M059J (cell line): ENCODE measurements at regions not wholly inside any gene's neighbourhood (a gene's known extent, or its start where the extent isn't known, plus 50 kb on each side); places are given as distances from the start of the nearest gene placed in this dataset.

ENCODE experiments used
- DNase-seq: peaks from one replicate; pipeline ENCODE4 v3.0.0-alpha.2; 2012; ENCODE audit warnings: low read depth

DNA sequence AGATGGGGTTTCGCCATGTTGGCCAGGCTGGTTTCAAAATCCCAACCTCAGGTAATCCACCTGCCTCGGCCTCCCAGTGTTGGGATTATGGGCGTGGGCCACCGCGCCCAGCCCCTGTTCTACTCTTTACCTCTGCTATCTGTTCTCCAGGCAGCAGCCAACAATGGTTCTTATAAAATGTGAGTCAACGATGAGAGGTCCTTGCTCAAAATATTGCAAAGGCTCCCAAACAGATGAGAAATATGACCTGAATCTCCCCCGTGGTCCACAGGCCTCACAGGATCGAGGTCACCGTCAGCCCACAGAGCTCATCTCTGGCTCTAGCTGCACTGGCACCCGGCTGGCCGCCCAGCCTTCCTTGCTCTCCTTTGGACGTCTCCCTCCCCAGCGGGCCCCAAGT, 62.0 kb upstream of the EGFR start:
- no peak for DNase-seq

GRCh38 chr7:54960517-54960916, 58.3 kb upstream of the EGFR start:
- peak; percentile 63 for DNase-seq

DNA sequence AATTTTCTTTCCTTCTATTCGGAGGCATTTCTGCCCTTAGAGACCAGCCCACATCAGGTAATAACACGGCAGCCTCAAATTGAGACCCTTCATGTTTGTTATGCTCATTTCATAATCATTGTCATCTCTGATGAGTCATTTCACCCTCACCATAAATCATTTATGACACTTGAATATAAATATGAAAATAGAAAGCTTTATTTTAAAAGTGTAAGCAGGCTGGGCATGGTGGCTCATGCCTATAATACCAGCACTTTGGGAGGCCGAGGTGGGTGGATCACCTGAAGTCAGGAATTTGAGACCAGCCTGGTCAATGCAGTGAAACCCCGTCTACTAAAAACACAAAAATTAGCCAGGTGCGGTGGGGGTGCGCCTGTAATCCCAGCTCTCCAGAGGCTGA, 57.4 kb upstream of the EGFR start:
- DNase-seq = no peak

GRCh38 chr7:54963155-54963554, 55.7 kb upstream of the EGFR start:
- DNase-seq = no peak

DNA sequence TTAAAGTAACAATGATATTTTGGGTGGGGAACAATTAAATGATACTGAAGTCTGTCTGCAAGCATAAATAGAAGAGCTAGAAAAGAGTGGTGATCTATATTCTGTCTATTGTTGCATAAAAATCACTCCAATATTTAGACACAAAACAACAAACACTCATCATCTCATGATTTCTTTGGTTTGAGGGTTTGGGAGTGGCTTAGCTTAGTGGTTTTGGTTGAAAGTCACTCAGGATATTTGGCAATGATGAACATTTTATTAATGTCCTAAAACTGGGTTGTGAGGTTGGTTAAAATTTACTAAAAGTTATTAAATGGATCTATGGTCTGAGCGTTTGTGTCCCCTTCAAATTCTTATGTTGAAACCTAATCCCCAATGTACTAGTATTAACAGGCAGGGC, 54.7 kb upstream of the EGFR start:
- no peak for DNase-seq

DNA sequence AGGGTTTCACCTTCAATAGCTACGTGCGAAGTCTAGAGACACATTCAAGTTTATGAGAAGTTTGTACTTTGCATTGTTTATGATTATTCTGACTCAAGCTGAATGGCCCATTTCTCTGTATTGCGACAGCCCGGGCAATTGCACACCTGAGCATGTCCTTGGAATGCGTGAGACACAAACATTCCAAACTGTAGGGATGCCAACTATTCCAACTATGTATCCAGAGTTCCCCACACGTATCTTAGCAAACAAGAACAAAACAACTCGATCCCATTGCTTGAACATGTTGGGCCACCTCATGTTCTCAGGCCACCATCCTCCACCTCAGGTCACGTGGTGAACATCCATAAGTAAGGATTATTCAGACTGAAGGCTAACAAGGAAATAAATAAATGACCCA, 51.4 kb upstream of the EGFR start:
- peak; percentile 92 for DNase-seq

DNA sequence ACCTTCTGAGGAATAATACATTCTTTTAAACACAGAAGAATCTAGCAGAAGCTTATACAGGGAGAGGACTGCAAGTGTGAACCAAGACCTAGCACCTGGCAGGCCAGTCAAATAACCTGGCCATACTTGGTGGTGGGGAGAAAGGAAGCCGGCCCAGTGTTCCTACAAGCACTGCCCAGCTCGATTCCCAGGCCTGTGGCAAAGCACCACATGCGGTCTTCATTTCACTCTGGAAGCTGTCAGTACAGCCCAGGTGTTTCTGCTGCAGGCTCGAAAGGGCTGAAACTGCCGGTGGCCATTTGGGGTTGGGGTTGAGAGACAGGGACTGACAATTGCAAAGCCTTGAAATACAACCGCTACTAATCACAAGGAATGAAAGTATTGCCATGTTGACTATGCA, 50.8 kb upstream of the EGFR start:
- no peak for DNase-seq
